RWPE1 (cell line): ENCODE measurements at regions not wholly inside any gene's neighbourhood (a gene's known extent, or its start where the extent isn't known, plus 50 kb on each side); places are given as distances from the start of the nearest gene placed in this dataset.

Experiments used
- CTCF ChIA-PET: fragments of 350-600 bp; sonication (Branson Sonifier 250); formaldehyde crosslinking; extraction: SDS; loops from one replicate; lab custom pipeline; 2021; lab: Yijun Ruan, JAX
- POLR2A ChIA-PET: fragments of 400-600 bp; formaldehyde crosslinking; extraction: SDS; loops from one replicate; lab custom pipeline; 2020; ENCODE audit warnings: antibody characterized with exemption; ENCODE audit not compliant: low non-redundant PET; lab: Yijun Ruan, JAX
- DNase-seq: peaks from one replicate; pipeline ENCODE4 v3.0.0; 2012; ENCODE audit warnings: low spot score
- H3K27ac ChIP-seq: fragments of 450-650 bp; 2 replicates; pipeline ENCODE4 v1.5.1; 2017
- CTCF ChIP-seq: fragments of 450-650 bp; conservative IDR thresholded peaks from 2 replicates; pipeline ENCODE4 v1.5.1; 2017; ENCODE audit warnings: low read depth, mild to moderate bottlenecking

- ChIA-PET POLR2A (no interaction called here), CTCF (no interaction called here)
- no peak for DNase-seq
- no peak overlapping the region for H3K27ac ChIP-seq
- TF ChIP-seq CTCF: no peak
Observed at GRCh38 chr5:2130361-2130760, 247.6 kb upstream of the IRX4 start.

GRCh38 chr5:2129568-2130272, 247.0 kb upstream of the IRX4 start:
- ChIA-PET POLR2A (no interaction called here), CTCF (no interaction called here)
- DNase-seq: no peak
- H3K27ac ChIP-seq: no peak overlapping the region
- TF ChIP-seq CTCF: no peak

- no peak for TF ChIP-seq CTCF
- POLR2A ChIA-PET: no interaction called here
- DNase-seq: no peak
- CTCF ChIA-PET: interaction anchor here (0.6 kb wide), 1 partner anchor 57 kb away, joined by 3 read pairs; no protein-coding TSS in a partner anchor
- no peak overlapping the region for H3K27ac ChIP-seq
Observed at GRCh38 chr5:2128686-2129355, 246.1 kb upstream of the IRX4 start.

- H3K27ac ChIP-seq: no peak overlapping the region
- CTCF ChIA-PET: interaction anchor here (0.6 kb wide), 1 partner anchor 1427 kb away, joined by 3 read pairs; no protein-coding TSS in a partner anchor
- DNase-seq: no peak
Observed at GRCh38 chr5:2126512-2126911, 243.8 kb upstream of the IRX4 start.

GRCh38 chr5:2125901-2126265, 243.2 kb upstream of the IRX4 start:
- H3K27ac ChIP-seq: no peak overlapping the region
- ChIA-PET CTCF (interaction anchor here (0.6 kb wide), 1 partner anchor 1427 kb away, joined by 3 read pairs; no protein-coding TSS in a partner anchor), POLR2A (no interaction called here)
- TF ChIP-seq CTCF: no peak
- DNase-seq: no peak

More at GRCh38 chr5:2126512-2126911, 243.8 kb upstream of the IRX4 start:
- TF ChIP-seq CTCF: no peak
- POLR2A ChIA-PET: no interaction called here

- CTCF ChIA-PET: no interaction called here
- TF ChIP-seq CTCF: no peak
- H3K27ac ChIP-seq: no peak overlapping the region
- POLR2A ChIA-PET: no interaction called here
- DNase-seq: no peak
Observed at GRCh38 chr5:2125171-2125900, 242.6 kb upstream of the IRX4 start.
